ENCODE measurements at regions not wholly inside any gene's neighbourhood (a gene's known extent, or its start where the extent isn't known, plus 50 kb on each side); places are given as distances from the start of the nearest gene placed in this dataset.

- TF ChIP-seq CTCF (conservative IDR thresholded peaks at IDR 0.05) (no peak), EZH2 (IDR thresholded peaks at IDR 0.05; ENCODE audit: low read depth) (no peak)
Measured at GRCh38 chr16:22427556-22427955, 53.1 kb upstream of the CDR2 start.

Measured in PC-9 (cell line).